ENCODE measurements at regions not wholly inside any gene's neighbourhood (a gene's known extent, or its start where the extent isn't known, plus 50 kb on each side); places are given as distances from the start of the nearest gene placed in this dataset.

DNA sequence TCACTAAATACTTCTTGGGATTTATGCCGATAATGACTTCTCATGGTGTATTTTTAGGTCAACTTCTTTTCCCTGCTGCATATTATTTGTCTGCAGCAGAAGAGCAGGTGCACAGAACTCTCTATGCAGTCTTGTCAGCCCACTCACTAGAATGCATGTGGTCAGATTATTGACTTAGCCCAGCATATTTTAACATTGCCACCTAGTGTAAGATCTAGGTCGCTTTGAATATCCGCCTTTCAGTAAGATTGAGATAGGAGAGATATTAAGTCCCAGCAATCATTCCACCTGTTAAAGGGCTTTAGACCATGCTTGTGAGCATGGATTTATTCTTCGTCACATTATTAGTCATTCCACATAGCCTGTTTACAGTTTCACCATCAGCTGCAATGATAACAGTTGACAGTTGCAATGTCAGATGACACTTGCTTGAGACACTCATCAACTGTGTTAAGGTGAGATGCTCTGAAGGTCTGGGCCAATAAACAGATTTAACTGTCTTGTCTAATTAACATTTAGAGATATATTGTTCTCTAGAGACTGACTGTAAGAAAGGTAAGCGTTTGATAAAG lies 491.7 kb downstream of the ARL4A start:
- TF ChIP-seq POLR2AphosphoS5 (IDR thresholded peaks at IDR 0.05) (no peak), CTCF (IDR thresholded peaks at IDR 0.05) (no peak)

Data from sigmoid colon (tissue), 4 donors.